ENCODE measurements at regions not wholly inside any gene's neighbourhood (a gene's known extent, or its start where the extent isn't known, plus 50 kb on each side); places are given as distances from the start of the nearest gene placed in this dataset.

DNA sequence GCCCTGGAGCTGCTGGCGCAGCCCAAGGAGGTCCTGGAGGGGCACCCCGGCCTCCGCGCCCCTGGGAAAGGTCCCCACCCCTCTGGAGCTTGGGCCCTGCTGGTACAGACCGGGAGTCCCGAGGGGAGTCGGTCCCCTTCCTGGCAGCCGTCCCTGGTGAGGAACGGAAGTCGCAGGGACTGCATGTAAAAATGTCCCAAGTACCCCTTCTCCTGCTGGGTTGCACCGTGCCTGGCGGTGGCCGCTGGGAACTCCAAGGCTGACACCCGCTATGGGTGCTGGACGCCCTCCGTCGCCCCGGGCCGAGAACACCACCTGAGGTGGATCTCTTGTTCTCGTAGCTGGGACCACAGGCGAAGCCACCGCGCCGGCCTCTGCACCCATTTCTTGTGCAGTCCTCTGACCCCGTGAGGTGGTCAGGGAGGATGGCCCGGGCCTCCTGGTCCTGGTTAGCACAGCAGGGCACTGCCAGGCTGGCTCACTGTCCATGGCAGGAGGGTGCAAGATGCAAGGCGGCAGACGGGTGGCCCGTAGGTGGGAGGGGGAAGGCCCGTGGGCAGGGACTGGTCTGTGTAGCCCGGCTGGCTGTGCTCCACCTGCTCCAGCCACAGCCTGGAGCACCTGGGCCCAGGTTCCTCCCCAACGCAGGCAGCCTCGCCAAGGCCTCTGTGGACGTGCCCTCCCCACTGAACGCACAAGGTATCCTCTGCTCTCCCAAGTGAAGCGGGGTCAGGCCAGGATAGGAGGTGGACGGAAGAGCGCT lies 165.2 kb downstream of the IGLL1 start:
- DNase-seq (ENCODE audit: low spot score), result no peak
- no peaks in the 10 kb centered on the region for H3K9me3 ChIP-seq (ENCODE audit: severe bottlenecking)
- no peaks in the 10 kb centered on the region for H3K36me3 ChIP-seq (ENCODE audit: low read depth)
- H3K4me3 ChIP-seq (ENCODE audit: severe bottlenecking), result no peak overlapping the region
- ATAC-seq (ENCODE audit: low read depth), result no peak
- no peaks in the 10 kb centered on the region for H3K4me1 ChIP-seq (ENCODE audit: insufficient read depth, poor library complexity, severe bottlenecking)
- no peak for TF ChIP-seq CTCF (IDR thresholded peaks at IDR 0.05; ENCODE audit: poor library complexity, severe bottlenecking)
- H3K27me3 ChIP-seq (ENCODE audit: insufficient read depth, poor library complexity, severe bottlenecking), result no peaks in the 10 kb centered on the region
- no peak overlapping the region for H3K27ac ChIP-seq (ENCODE audit: poor library complexity, severe bottlenecking)

DNA sequence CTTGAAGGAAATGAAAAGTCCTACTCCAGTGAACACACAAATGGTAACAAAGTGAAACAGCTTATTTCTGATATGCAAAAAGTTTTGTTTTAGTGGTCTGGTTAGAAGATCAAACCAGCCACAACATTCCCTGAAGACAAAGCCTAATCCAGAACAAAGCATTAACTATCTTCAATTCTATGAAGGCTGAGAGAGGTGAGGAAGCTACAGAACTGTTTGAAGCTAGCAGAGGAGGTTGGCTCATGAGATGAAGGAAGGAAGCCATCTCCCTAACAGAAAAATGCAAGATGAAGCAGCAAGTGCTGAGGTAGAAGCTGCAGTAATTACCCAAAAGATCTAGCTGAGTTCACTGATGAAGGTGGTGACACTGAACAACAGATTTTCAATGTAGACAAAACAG lies 168.4 kb downstream of the IGLL1 start:
- H3K27ac ChIP-seq (ENCODE audit: poor library complexity, severe bottlenecking), result no peak overlapping the region
- ATAC-seq (ENCODE audit: low read depth) (no peak), DNase-seq (ENCODE audit: low spot score) (no peak)
- H3K4me1 ChIP-seq (ENCODE audit: insufficient read depth, poor library complexity, severe bottlenecking), result no peaks in the 10 kb centered on the region
- H3K9me3 ChIP-seq (ENCODE audit: severe bottlenecking), result no peaks in the 10 kb centered on the region
- no peaks in the 10 kb centered on the region for H3K27me3 ChIP-seq (ENCODE audit: insufficient read depth, poor library complexity, severe bottlenecking)
- TF ChIP-seq CTCF (IDR thresholded peaks at IDR 0.05; ENCODE audit: poor library complexity, severe bottlenecking), result no peak
- no peaks in the 10 kb centered on the region for H3K36me3 ChIP-seq (ENCODE audit: low read depth)
- no peak overlapping the region for H3K4me3 ChIP-seq (ENCODE audit: severe bottlenecking)

DNA sequence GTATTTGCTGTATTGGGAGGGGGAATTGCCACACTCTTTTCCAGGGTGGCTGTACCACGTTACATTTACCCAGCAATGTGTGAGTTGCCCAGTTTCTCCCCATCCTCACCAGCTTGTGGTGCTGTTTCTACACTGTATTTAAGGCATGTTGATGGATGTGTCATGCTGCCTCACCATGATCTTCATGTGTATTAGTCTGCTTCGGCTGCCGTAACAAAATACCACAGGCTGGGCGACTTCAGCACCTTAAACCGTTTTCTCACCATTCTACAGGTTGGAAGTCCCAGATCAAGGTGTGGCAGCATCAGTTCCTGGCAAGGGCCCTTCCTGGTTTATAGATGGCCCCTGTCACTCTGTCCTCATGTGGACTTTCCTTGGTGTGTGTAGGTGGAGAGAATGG lies 169.7 kb downstream of the IGLL1 start:
- no peak for ATAC-seq (ENCODE audit: low read depth)
- no peaks in the 10 kb centered on the region for H3K4me1 ChIP-seq (ENCODE audit: insufficient read depth, poor library complexity, severe bottlenecking)
- no peak for TF ChIP-seq CTCF (IDR thresholded peaks at IDR 0.05; ENCODE audit: poor library complexity, severe bottlenecking)

GRCh38 chr22:23409976-23410375 lies 170.1 kb downstream of the IGLL1 start:
- no peaks in the 10 kb centered on the region for H3K9me3 ChIP-seq (ENCODE audit: severe bottlenecking)
- H3K27me3 ChIP-seq (ENCODE audit: insufficient read depth, poor library complexity, severe bottlenecking), result no peaks in the 10 kb centered on the region
- no peaks in the 10 kb centered on the region for H3K36me3 ChIP-seq (ENCODE audit: low read depth)
- no peak for DNase-seq (ENCODE audit: low spot score)
- H3K4me1 ChIP-seq (ENCODE audit: insufficient read depth, poor library complexity, severe bottlenecking), result no peaks in the 10 kb centered on the region
- H3K4me3 ChIP-seq (ENCODE audit: severe bottlenecking), result no peak overlapping the region
- H3K27ac ChIP-seq (ENCODE audit: poor library complexity, severe bottlenecking), result no peak overlapping the region
- TF ChIP-seq CTCF (IDR thresholded peaks at IDR 0.05; ENCODE audit: poor library complexity, severe bottlenecking), result no peak
- ATAC-seq (ENCODE audit: low read depth), result no peak

More for the DNA sequence above, 169.7 kb downstream of the IGLL1 start:
- Histone ChIP-seq H3K9me3 (ENCODE audit: severe bottlenecking) (no peaks in the 10 kb centered on the region), H3K36me3 (ENCODE audit: low read depth) (no peaks in the 10 kb centered on the region), H3K27me3 (ENCODE audit: insufficient read depth, poor library complexity, severe bottlenecking) (no peaks in the 10 kb centered on the region), H3K27ac (ENCODE audit: poor library complexity, severe bottlenecking) (no peak overlapping the region), H3K4me3 (ENCODE audit: severe bottlenecking) (no peak overlapping the region)
- DNase-seq (ENCODE audit: low spot score), result no peak

DNA sequence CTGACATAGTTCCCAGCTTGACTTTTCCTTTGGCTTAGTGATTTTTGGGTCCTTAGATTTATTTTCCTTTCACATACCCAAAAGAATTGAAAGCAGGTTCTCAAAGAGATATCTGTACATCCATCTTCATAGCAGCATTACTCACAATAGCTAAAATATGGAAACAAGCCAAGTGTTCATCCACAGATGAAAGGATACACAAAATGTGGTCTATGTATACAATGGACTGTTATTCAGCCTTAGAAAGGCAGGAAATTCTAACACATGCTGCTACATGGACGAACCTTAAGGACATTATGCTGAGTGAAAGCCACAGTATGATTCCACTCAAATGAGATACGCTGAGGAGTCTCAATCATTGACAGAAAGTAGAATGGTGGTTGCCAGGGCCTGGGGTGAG lies 171.8 kb downstream of the IGLL1 start:
- Histone ChIP-seq H3K4me1 (ENCODE audit: insufficient read depth, poor library complexity, severe bottlenecking) (no peaks in the 10 kb centered on the region), H3K27ac (ENCODE audit: poor library complexity, severe bottlenecking) (no peak overlapping the region), H3K36me3 (ENCODE audit: low read depth) (no peaks in the 10 kb centered on the region), H3K4me3 (ENCODE audit: severe bottlenecking) (no peak overlapping the region), H3K9me3 (ENCODE audit: severe bottlenecking) (no peaks in the 10 kb centered on the region), H3K27me3 (ENCODE audit: insufficient read depth, poor library complexity, severe bottlenecking) (no peaks in the 10 kb centered on the region)
- DNase-seq (ENCODE audit: low spot score) (no peak), ATAC-seq (ENCODE audit: low read depth) (no peak)
- TF ChIP-seq CTCF (IDR thresholded peaks at IDR 0.05; ENCODE audit: poor library complexity, severe bottlenecking), result no peak

All from RWPE2 (cell line).